ENCODE measurements at regions not wholly inside any gene's neighbourhood (a gene's known extent, or its start where the extent isn't known, plus 50 kb on each side); places are given as distances from the start of the nearest gene placed in this dataset.

- Mint-ChIP-seq H3K9me3 (peaks cover 0 to 9% (median 2%) of the 10 kb centered on the region in 7 donors), H3K27me3 (ENCODE audit: low read depth in 3 of 3) (no peaks in the 10 kb centered on the region), H3K4me1 (no peaks in the 10 kb centered on the region), H3K27ac (no peak overlapping the region), H3K4me3 (no peak overlapping the region), H3K36me3 (no peaks in the 10 kb centered on the region)
- Histone ChIP-seq H3K4me1 (ENCODE audit: control insufficient read depth in 1 of 2, insufficient read depth in 2 of 2, low read length in 2 of 2) (no peaks in the 10 kb centered on the region), H3K4me2 (replicated peaks; ENCODE audit: extremely low read depth, low read length, poor library complexity, severe bottlenecking) (no peak overlapping the region), H2AFZ (ENCODE audit: insufficient read depth, low read depth, low read length, poor library complexity, severe bottlenecking) (no peak overlapping the region), H4K20me1 (ENCODE audit: insufficient read depth, low read length) (no peaks in the 10 kb centered on the region), H3K79me2 (ENCODE audit: insufficient read depth, low read length) (no peaks in the 10 kb centered on the region), H3K27ac (ENCODE audit: low read depth in 1 of 2, low read length in 2 of 2) (no peak overlapping the region), H3K9me3 (replicated peaks in 1 of 2; ENCODE audit: control insufficient read depth in 1 of 2, insufficient read depth in 1 of 2, low read length in 2 of 2) (peaks cover 0 to 7% of the 10 kb centered on the region in 2 donors), H3K9ac (ENCODE audit: insufficient read depth, low read length, poor library complexity, severe bottlenecking) (no peak overlapping the region), H3K4me3 (replicated peaks in 1 of 3; ENCODE audit: low read depth in 2 of 3, low read length in 3 of 3) (no peak overlapping the region), H3K27me3 (ENCODE audit: control insufficient read depth in 2 of 2, insufficient read depth in 2 of 2, low read length in 2 of 2) (no peaks in the 10 kb centered on the region), H3K36me3 (replicated peaks in 1 of 2; ENCODE audit: control insufficient read depth in 1 of 2, insufficient read depth in 2 of 2, low read length in 2 of 2) (no peaks in the 10 kb centered on the region)
- no peak for DNase-seq
- intact Hi-C loops (cut with micrococcal nuclease), result no loop called here
- WGBS (ENCODE audit: insufficient coverage), result no CpG with 5 or more reads among the region's 1 CpG
- no peak for TF ChIP-seq CTCF (IDR thresholded peaks at IDR 0.05)
Measured at GRCh38 chr5:98275980-98276379, 497.5 kb upstream of the RGMB start.

GRCh38 chr5:98282521-98282920 lies 490.9 kb upstream of the RGMB start:
- Histone ChIP-seq H3K9me3 (replicated peaks in 1 of 2; ENCODE audit: control insufficient read depth in 1 of 2, insufficient read depth in 1 of 2, low read length in 2 of 2) (no peaks in the 10 kb centered on the region), H3K4me2 (replicated peaks; ENCODE audit: extremely low read depth, low read length, poor library complexity, severe bottlenecking) (no peak overlapping the region), H2AFZ (ENCODE audit: insufficient read depth, low read depth, low read length, poor library complexity, severe bottlenecking) (no peak overlapping the region), H3K4me3 (replicated peaks in 1 of 3; ENCODE audit: low read depth in 2 of 3, low read length in 3 of 3) (no peak overlapping the region), H3K4me1 (ENCODE audit: control insufficient read depth in 1 of 2, insufficient read depth in 2 of 2, low read length in 2 of 2) (no peaks in the 10 kb centered on the region), H3K36me3 (replicated peaks in 1 of 2; ENCODE audit: control insufficient read depth in 1 of 2, insufficient read depth in 2 of 2, low read length in 2 of 2) (no peaks in the 10 kb centered on the region), H4K20me1 (ENCODE audit: insufficient read depth, low read length) (no peaks in the 10 kb centered on the region), H3K27me3 (ENCODE audit: control insufficient read depth in 2 of 2, insufficient read depth in 2 of 2, low read length in 2 of 2) (no peaks in the 10 kb centered on the region), H3K9ac (ENCODE audit: insufficient read depth, low read length, poor library complexity, severe bottlenecking) (no peak overlapping the region), H3K79me2 (ENCODE audit: insufficient read depth, low read length) (no peaks in the 10 kb centered on the region), H3K27ac (ENCODE audit: low read depth in 1 of 2, low read length in 2 of 2) (no peak overlapping the region)
- peaks cover 0 to 6% (median 0%) of the 10 kb centered on the region in 7 donors for H3K9me3 Mint-ChIP-seq
- no peaks in the 10 kb centered on the region for H3K27me3 Mint-ChIP-seq (ENCODE audit: low read depth in 3 of 3)
- H3K27ac Mint-ChIP-seq, result no peak overlapping the region
- intact Hi-C loops (cut with micrococcal nuclease), result no loop called here
- H3K36me3 Mint-ChIP-seq, result no peaks in the 10 kb centered on the region
- H3K4me3 Mint-ChIP-seq, result no peak overlapping the region
- DNase-seq, result no peak
- 80% methylated on average over 1 of the region's 1 CpG for WGBS (ENCODE audit: insufficient coverage)
- TF ChIP-seq CTCF (IDR thresholded peaks at IDR 0.05), result no peak
- H3K4me1 Mint-ChIP-seq, result no peaks in the 10 kb centered on the region
